ENCODE measurements at regions not wholly inside any gene's neighbourhood (a gene's known extent, or its start where the extent isn't known, plus 50 kb on each side); places are given as distances from the start of the nearest gene placed in this dataset.

DNA sequence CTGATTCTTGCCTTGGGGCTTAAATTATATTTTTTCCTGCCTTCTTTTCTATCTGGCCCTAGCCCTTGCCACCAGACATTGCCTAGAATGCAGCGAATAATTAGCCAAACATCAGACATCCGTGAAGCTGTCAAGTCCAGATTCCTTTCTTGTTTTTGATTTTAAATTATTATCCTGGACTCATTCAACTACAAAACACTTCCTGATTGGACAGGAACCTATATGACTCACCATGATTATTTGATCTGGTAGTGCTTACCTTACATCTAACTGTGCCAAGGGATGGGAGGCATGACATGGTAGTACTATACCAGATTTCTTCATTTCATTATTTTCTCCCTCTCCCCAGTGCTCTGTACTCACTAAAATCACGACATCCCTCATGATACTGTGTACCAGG lies 829.6 kb downstream of the TLR4 start:
- Histone ChIP-seq H3K27me3 (ENCODE audit: insufficient read depth, low read length) (no peaks in the 10 kb centered on the region), H3K36me3 (ENCODE audit: insufficient read depth, low read length) (no peaks in the 10 kb centered on the region), H3K4me2 (ENCODE audit: low read length) (no peak overlapping the region), H3K79me2 (ENCODE audit: insufficient read depth, low read length) (no peaks in the 10 kb centered on the region), H3F3A (ENCODE audit: insufficient read depth, low read length) (no peaks in the 10 kb centered on the region), H3K9ac (ENCODE audit: low read length) (no peak overlapping the region), H3K27ac (ENCODE audit: low read depth, low read length, poor library complexity, severe bottlenecking) (no peak overlapping the region), H2AFZ (ENCODE audit: low read length) (no peak overlapping the region), H3K9me2 (ENCODE audit: low read depth, low read length) (no peaks in the 10 kb centered on the region), H3K4me3 (ENCODE audit: low read depth, low read length, poor library complexity, severe bottlenecking) (no peak overlapping the region), H4K20me1 (ENCODE audit: insufficient read depth, low read length) (no peaks in the 10 kb centered on the region), H3K9me3 (ENCODE audit: low read length) (no peaks in the 10 kb centered on the region), H3K4me1 (ENCODE audit: insufficient read depth, low read length, severe bottlenecking) (no peaks in the 10 kb centered on the region)
- no peak for TF ChIP-seq EZH2 (IDR thresholded peaks at IDR 0.05; ENCODE audit: borderline replicate concordance, low read length)
- TF ChIP-seq, protein P1, sequence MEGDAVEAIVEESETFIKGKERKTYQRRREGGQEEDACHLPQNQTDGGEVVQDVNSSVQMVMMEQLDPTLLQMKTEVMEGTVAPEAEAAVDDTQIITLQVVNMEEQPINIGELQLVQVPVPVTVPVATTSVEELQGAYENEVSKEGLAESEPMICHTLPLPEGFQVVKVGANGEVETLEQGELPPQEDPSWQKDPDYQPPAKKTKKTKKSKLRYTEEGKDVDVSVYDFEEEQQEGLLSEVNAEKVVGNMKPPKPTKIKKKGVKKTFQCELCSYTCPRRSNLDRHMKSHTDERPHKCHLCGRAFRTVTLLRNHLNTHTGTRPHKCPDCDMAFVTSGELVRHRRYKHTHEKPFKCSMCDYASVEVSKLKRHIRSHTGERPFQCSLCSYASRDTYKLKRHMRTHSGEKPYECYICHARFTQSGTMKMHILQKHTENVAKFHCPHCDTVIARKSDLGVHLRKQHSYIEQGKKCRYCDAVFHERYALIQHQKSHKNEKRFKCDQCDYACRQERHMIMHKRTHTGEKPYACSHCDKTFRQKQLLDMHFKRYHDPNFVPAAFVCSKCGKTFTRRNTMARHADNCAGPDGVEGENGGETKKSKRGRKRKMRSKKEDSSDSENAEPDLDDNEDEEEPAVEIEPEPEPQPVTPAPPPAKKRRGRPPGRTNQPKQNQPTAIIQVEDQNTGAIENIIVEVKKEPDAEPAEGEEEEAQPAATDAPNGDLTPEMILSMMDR (IDR thresholded peaks at IDR 0.05; ENCODE audit: low read length) = no peak

DNA sequence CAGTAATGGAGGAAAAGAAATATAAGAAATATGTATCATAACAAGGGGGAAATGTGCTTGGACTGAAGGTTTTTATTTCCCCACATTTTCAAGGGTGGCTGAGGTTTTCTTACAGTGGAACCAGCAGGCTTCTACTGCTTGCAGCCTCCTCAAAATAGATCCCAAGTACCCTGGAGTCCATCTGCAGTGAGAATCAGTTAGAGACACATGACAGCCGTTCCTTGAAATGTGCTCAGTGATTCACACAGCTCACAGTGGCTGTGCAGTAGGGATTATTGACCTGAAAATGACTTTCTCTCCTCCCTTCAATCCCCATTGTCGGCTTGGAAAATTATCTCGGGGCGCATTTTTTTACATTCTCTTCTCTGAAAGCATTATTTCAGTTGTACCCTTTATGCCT lies 832.0 kb downstream of the TLR4 start:
- Histone ChIP-seq H3K4me1 (ENCODE audit: insufficient read depth, low read length, severe bottlenecking) (no peaks in the 10 kb centered on the region), H3K9ac (ENCODE audit: low read length) (no peak overlapping the region), H3K4me3 (ENCODE audit: low read depth, low read length, poor library complexity, severe bottlenecking) (no peak overlapping the region), H3F3A (ENCODE audit: insufficient read depth, low read length) (no peaks in the 10 kb centered on the region), H3K36me3 (ENCODE audit: insufficient read depth, low read length) (no peaks in the 10 kb centered on the region), H3K79me2 (ENCODE audit: insufficient read depth, low read length) (no peaks in the 10 kb centered on the region), H3K27me3 (ENCODE audit: insufficient read depth, low read length) (no peaks in the 10 kb centered on the region), H3K9me3 (ENCODE audit: low read length) (no peaks in the 10 kb centered on the region), H3K4me2 (ENCODE audit: low read length) (no peak overlapping the region), H4K20me1 (ENCODE audit: insufficient read depth, low read length) (no peaks in the 10 kb centered on the region), H2AFZ (ENCODE audit: low read length) (no peak overlapping the region), H3K9me2 (ENCODE audit: low read depth, low read length) (no peaks in the 10 kb centered on the region), H3K27ac (ENCODE audit: low read depth, low read length, poor library complexity, severe bottlenecking) (no peak overlapping the region)
- TF ChIP-seq EZH2 (IDR thresholded peaks at IDR 0.05; ENCODE audit: borderline replicate concordance, low read length) = no peak
- TF ChIP-seq, protein P1 (IDR thresholded peaks at IDR 0.05; ENCODE audit: low read length) = no peak

DNA sequence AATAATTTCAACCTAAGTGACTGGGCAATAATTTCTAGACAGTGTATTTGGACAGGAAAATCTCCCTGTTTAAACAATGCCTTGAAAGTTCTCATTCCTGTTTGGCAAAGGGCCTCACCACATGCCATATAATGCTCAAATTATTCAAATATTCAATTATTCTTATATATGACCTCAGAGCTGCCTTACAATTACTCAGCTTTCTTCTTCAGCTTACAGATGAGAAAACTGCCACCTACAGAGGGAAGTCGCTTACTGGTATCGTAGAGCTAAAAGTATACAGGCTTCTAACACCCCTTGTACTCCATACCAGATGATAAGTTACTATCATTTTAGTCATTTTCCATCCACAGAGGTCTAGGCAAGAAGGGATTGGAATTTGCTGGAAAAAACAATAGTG lies 830.3 kb downstream of the BRINP1 start:
- H3K9me3 ChIP-seq (ENCODE audit: low read length) = no peaks in the 10 kb centered on the region
- H3K79me2 ChIP-seq (ENCODE audit: insufficient read depth, low read length) = no peaks in the 10 kb centered on the region
- H4K20me1 ChIP-seq (ENCODE audit: insufficient read depth, low read length) = no peaks in the 10 kb centered on the region
- H3K4me2 ChIP-seq (ENCODE audit: low read length) = no peak overlapping the region
- H3K9ac ChIP-seq (ENCODE audit: low read length) = no peak overlapping the region
- TF ChIP-seq, protein P1 (IDR thresholded peaks at IDR 0.05; ENCODE audit: low read length) = no peak
- TF ChIP-seq EZH2 (IDR thresholded peaks at IDR 0.05; ENCODE audit: borderline replicate concordance, low read length) = no peak
- no peak overlapping the region for H3K27ac ChIP-seq (ENCODE audit: low read depth, low read length, poor library complexity, severe bottlenecking)
- no peaks in the 10 kb centered on the region for H3K9me2 ChIP-seq (ENCODE audit: low read depth, low read length)
- H2AFZ ChIP-seq (ENCODE audit: low read length) = no peak overlapping the region
- no peaks in the 10 kb centered on the region for H3F3A ChIP-seq (ENCODE audit: insufficient read depth, low read length)
- H3K4me1 ChIP-seq (ENCODE audit: insufficient read depth, low read length, severe bottlenecking) = no peaks in the 10 kb centered on the region
- no peaks in the 10 kb centered on the region for H3K36me3 ChIP-seq (ENCODE audit: insufficient read depth, low read length)
- no peak overlapping the region for H3K4me3 ChIP-seq (ENCODE audit: low read depth, low read length, poor library complexity, severe bottlenecking)
- no peaks in the 10 kb centered on the region for H3K27me3 ChIP-seq (ENCODE audit: insufficient read depth, low read length)

Data from OCI-LY1 (cell line).